OCI-LY7 (cell line): ENCODE measurements at regions not wholly inside any gene's neighbourhood (a gene's known extent, or its start where the extent isn't known, plus 50 kb on each side); places are given as distances from the start of the nearest gene placed in this dataset.

Experiments
- EZH2phosphoT487 ChIP-seq: fragments of 200-600 bp; sonication (generic); IDR thresholded peaks from 2 replicates; pipeline ENCODE4 v1.6.1; 2018; ENCODE audit warnings: low read depth, borderline replicate concordance, mild to moderate bottlenecking, mixed run types, antibody characterized with exemption, low read length, moderate library complexity, mixed read lengths
- TF ChIP-seq, protein P1 (sequence below): fragments of 200-600 bp; sonication (generic); conservative IDR thresholded peaks from 2 replicates; pipeline ENCODE4 v1.5.1; 2014; ENCODE audit warnings: mild to moderate bottlenecking, antibody characterized with exemption, low read length, moderate library complexity, mixed read lengths

DNA sequence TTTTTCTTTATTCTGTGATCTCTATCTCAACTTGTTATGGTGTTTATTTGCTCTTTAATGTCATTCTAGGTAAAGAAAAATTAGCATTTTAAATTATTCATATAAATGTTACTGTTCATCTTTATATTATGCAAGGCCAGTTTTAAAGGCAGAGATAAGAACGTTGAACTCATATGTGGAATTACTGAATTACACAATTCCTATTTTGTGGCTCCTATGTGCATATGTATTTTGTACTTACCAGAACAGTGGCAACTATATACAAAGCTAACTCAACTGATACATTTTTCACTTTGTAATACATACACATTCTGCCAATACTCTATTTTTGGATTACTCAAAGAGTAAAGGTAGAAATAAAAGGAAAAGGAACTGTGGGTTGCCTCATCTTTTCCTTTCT lies 533.2 kb upstream of the NR3C2 start:
- TF ChIP-seq, protein P1, sequence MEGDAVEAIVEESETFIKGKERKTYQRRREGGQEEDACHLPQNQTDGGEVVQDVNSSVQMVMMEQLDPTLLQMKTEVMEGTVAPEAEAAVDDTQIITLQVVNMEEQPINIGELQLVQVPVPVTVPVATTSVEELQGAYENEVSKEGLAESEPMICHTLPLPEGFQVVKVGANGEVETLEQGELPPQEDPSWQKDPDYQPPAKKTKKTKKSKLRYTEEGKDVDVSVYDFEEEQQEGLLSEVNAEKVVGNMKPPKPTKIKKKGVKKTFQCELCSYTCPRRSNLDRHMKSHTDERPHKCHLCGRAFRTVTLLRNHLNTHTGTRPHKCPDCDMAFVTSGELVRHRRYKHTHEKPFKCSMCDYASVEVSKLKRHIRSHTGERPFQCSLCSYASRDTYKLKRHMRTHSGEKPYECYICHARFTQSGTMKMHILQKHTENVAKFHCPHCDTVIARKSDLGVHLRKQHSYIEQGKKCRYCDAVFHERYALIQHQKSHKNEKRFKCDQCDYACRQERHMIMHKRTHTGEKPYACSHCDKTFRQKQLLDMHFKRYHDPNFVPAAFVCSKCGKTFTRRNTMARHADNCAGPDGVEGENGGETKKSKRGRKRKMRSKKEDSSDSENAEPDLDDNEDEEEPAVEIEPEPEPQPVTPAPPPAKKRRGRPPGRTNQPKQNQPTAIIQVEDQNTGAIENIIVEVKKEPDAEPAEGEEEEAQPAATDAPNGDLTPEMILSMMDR, result no peak
- TF ChIP-seq EZH2phosphoT487, result no peak
